Skin of body (tissue), 1 donor: ENCODE measurements at regions not wholly inside any gene's neighbourhood (a gene's known extent, or its start where the extent isn't known, plus 50 kb on each side); places are given as distances from the start of the nearest gene placed in this dataset.
"Not testable (repeated sequence)": the region's sequence is repeated elsewhere in the genome, so short reads cannot be mapped to it uniquely, and the experiment has no call there.

Experiments used
- DNase-seq: peaks from one replicate; lab custom pipeline; 2025; lab: John Stamatoyannopoulos, UW

- no peak for DNase-seq
Observed at GRCh38 chr5:108461628-108462367, 79.9 kb upstream of the FBXL17 start.

GRCh38 chr5:108459769-108460168 is 77.9 kb upstream of the FBXL17 start:
- DNase-seq, result no peak

GRCh38 chr5:108451269-108451668 is 69.4 kb upstream of the FBXL17 start:
- no peak for DNase-seq

GRCh38 chr5:108444130-108444529 is 62.2 kb upstream of the FBXL17 start:
- not testable (repeated sequence) for DNase-seq

- not testable (repeated sequence) for DNase-seq
Observed at GRCh38 chr5:108442063-108442651, 60.3 kb upstream of the FBXL17 start.

GRCh38 chr5:108437425-108437824 is 55.5 kb upstream of the FBXL17 start:
- no peak for DNase-seq

GRCh38 chr5:108436696-108437095 is 54.8 kb upstream of the FBXL17 start:
- DNase-seq, result no peak

- no peak for DNase-seq
Observed at GRCh38 chr5:108433600-108433999, 51.7 kb upstream of the FBXL17 start.

GRCh38 chr5:108432024-108432423 is 50.1 kb upstream of the FBXL17 start:
- no peak for DNase-seq
